K562 (cell line): ENCODE measurements at regions not wholly inside any gene's neighbourhood (a gene's known extent, or its start where the extent isn't known, plus 50 kb on each side); places are given as distances from the start of the nearest gene placed in this dataset.

ENCODE experiments used
- ATAC-seq: fragments of 200-7000 bp; cut with Tn5 transposase; 3 replicates; pipeline ENCODE4 v1.9.1; 2020; ENCODE audit warnings: moderate library complexity
- BruUV-seq: library from RNA; stranded (reverse); fragments of 400-500 nt; replicated peaks from 2 replicates; lab custom pipeline; 2021; lab: Mats Ljungman, UMichigan
- CTCF ChIA-PET: fragments of 300-600 bp; formaldehyde crosslinking; extraction: SDS; loops from one replicate; lab custom pipeline; 2021; ENCODE audit warnings: low intra/inter-chr PET ratio; lab: Yijun Ruan, JAX
- POLR2A ChIA-PET: fragments of 300-600, 350-650 bp; sonication (Branson Sonifier 250); formaldehyde crosslinking; extraction: SDS; loops from one replicate; lab custom pipeline; 2021; ENCODE audit warnings: antibody characterized with exemption, inconsistent platforms; lab: Yijun Ruan, JAX
- DNase-seq, 4 experiments: peaks; one replicate each; pipeline versions ENCODE4 v3.0.0 to v3.0.0-alpha.2; 2011 to 2018; ENCODE audit warnings: low spot score in 3 of 4, mixed read lengths in 3 of 4; ENCODE audit errors: extremely low read depth in 1 of 4
- FAIRE-seq: peaks from 2 replicates; lab custom pipeline; 2011; peaks lifted over from hg19 to GRCh38; lab: Jason Lieb, UNC
- H2AFZ ChIP-seq: 2 replicates; pipeline ENCODE4 v1.6.0; 2011; ENCODE audit warnings: low read depth, low read length, control low read depth, inconsistent platforms
- H3K27ac ChIP-seq: fragments of 200-600 bp; 3 replicates; pipeline ENCODE4 v1.8.0; 2011; ENCODE audit warnings: low read depth, mild to moderate bottlenecking, control low read depth, inconsistent platforms, low read length, moderate library complexity, mixed read lengths; ENCODE audit errors: extremely low read depth
- H3K27me3 ChIP-seq, 2 experiments: fragments of 300-600 bp in 1 of 2; 2 replicates in 1 of 2; 3 replicates in 1 of 2; pipeline versions ENCODE4 v1.6.0 to v1.8.0; 2011; ENCODE audit warnings: inconsistent platforms in 2 of 2, low read length in 2 of 2, mild to moderate bottlenecking in 1 of 2, mixed read lengths in 1 of 2, moderate library complexity in 1 of 2; ENCODE audit not compliant: control insufficient read depth in 2 of 2, insufficient read depth in 2 of 2
- H3K36me3 ChIP-seq: fragments of 300-600 bp; 3 replicates; pipeline ENCODE4 v1.8.0; 2011; ENCODE audit warnings: mild to moderate bottlenecking, low read length, inconsistent platforms; ENCODE audit not compliant: control insufficient read depth, insufficient read depth
- H3K4me1 ChIP-seq, 2 experiments: fragments of 200-600 bp in 1 of 2; replicated peaks in 1 of 2; 2 replicates in 1 of 2; 3 replicates in 1 of 2; pipeline versions ENCODE4 v1.5.1 to v1.8.0; 2011; ENCODE audit warnings: inconsistent platforms in 2 of 2, low read length in 2 of 2, mild to moderate bottlenecking in 1 of 2, mixed read lengths in 1 of 2, moderate library complexity in 1 of 2; ENCODE audit not compliant: control insufficient read depth in 2 of 2, insufficient read depth in 2 of 2
- H3K4me2 ChIP-seq: 2 replicates; pipeline ENCODE4 v1.6.1; 2011; ENCODE audit warnings: low read length, control low read depth, inconsistent platforms, mixed read lengths; ENCODE audit not compliant: insufficient read depth
- H3K4me3 ChIP-seq: fragments of 200-600 bp; sonication (generic), shearing (Covaris generic); 2 replicates; pipeline ENCODE4 v1.5.1; 2016; ENCODE audit warnings: control low read depth, inconsistent platforms
- H3K79me2 ChIP-seq: fragments of 200-600 bp; 3 replicates; pipeline ENCODE4 v1.8.0; 2011; ENCODE audit warnings: low read length, inconsistent platforms; ENCODE audit not compliant: control insufficient read depth, insufficient read depth
- H3K9ac ChIP-seq, 2 experiments: 2 replicates each; pipeline versions ENCODE4 v1.6.0 to v1.6.1; 2011; ENCODE audit warnings: low read depth in 2 of 2, low read length in 2 of 2, control low read depth in 1 of 2, inconsistent platforms in 1 of 2, mild to moderate bottlenecking in 1 of 2, mixed read lengths in 1 of 2; ENCODE audit not compliant: insufficient read depth in 1 of 2
- H3K9me1 ChIP-seq: one replicate; pipeline ENCODE4 v1.6.0; 2011; ENCODE audit warnings: inconsistent platforms, mild to moderate bottlenecking, low read length, moderate library complexity; ENCODE audit not compliant: control insufficient read depth, insufficient read depth
- H3K9me3 ChIP-seq: replicated peaks from 2 replicates; pipeline ENCODE4 v1.5.1; 2011; ENCODE audit warnings: low read depth, low read length, inconsistent platforms; ENCODE audit not compliant: control insufficient read depth, insufficient read depth
- H4K20me1 ChIP-seq: replicated peaks from 2 replicates; pipeline ENCODE4 v1.6.1; 2011; ENCODE audit warnings: low read length, inconsistent platforms, mixed read lengths; ENCODE audit not compliant: control insufficient read depth, insufficient read depth
- E2F4 ChIP-seq: sonication (generic); formaldehyde crosslinking; IDR thresholded peaks from 2 replicates; pipeline ENCODE4 v1.8.0; 2022; ENCODE audit warnings: mild to moderate bottlenecking, low read depth, missing genetic modification reagents
- IRF2 ChIP-seq: sonication (generic); formaldehyde crosslinking; IDR thresholded peaks from 2 replicates; pipeline ENCODE4 v1.8.1; 2022; ENCODE audit warnings: mild to moderate bottlenecking, missing genetic modification reagents
- MGA ChIP-seq: fragments of 450-650 bp; IDR thresholded peaks from 2 replicates; pipeline ENCODE4 v1.6.1; 2016; ENCODE audit warnings: mild to moderate bottlenecking, moderate library complexity
- WGBS: fragments of 100-300 bp; shearing (Covaris generic); methylation state at CpG from one replicate; pipeline ENCODE4 v1.1.6; 2016; ENCODE audit warnings: low coverage, mixed read lengths; ENCODE audit not compliant: insufficient coverage; ENCODE audit errors: missing lambda C conversion rate; 5-methylcytosine and 5-hydroxymethylcytosine counted together
- in situ Hi-C: fragments of 300-500 bp; cut with MboI; formaldehyde crosslinking; loops from 4 replicates; pipeline ENCODE4 v1.15.0; 2018; ENCODE audit warnings: inconsistent platforms, mixed read lengths
- intact Hi-C: fragments of 100-400 bp; cut with micrococcal nuclease; formaldehyde crosslinking; loops from 2 replicates; pipeline ENCODE4 v1.14.2; 2022

GRCh38 chr9:89888677-89889076, 283.9 kb downstream of the GADD45G start:
- in situ Hi-C loops (no loop called here), intact Hi-C loops (no loop called here)
- Histone ChIP-seq H3K36me3 (no peaks in the 10 kb centered on the region), H3K4me1 (no peaks in the 10 kb centered on the region), H3K27ac (no peak overlapping the region), H3K4me3 (no peak overlapping the region), H4K20me1 (no peaks in the 10 kb centered on the region), H3K9me1 (no peaks in the 10 kb centered on the region), H3K9me3 (no peaks in the 10 kb centered on the region), H2AFZ (no peak overlapping the region), H3K9ac (no peak overlapping the region), H3K79me2 (no peaks in the 10 kb centered on the region), H3K4me2 (no peak overlapping the region), H3K27me3 (no peaks in the 10 kb centered on the region; a peak in 1 of 5 replicates)
- TF ChIP-seq IRF2 (no peak), E2F4 (CRISPR knock-in tag) (no peak), MGA (no peak)
- no peak for DNase-seq
- ChIA-PET CTCF (no interaction called here), POLR2A (interaction anchor here (0.6 kb wide), 1 partner anchor 961 kb away, joined by 3 read pairs; no protein-coding TSS in a partner anchor)
- no peak for FAIRE-seq
- 0% methylated on average over 3 of the region's 3 CpGs for WGBS
- no TSS peak for BruUV-seq
- ATAC-seq = no peak
